Hematopoietic multipotent progenitor cell treated with erythropoietin and hydrocortisone succinate and interleukin-3 and kit ligand, for 6 days (in vitro differentiated cells): ENCODE measurements at regions not wholly inside any gene's neighbourhood (a gene's known extent, or its start where the extent isn't known, plus 50 kb on each side); places are given as distances from the start of the nearest gene placed in this dataset.
"Not testable (repeated sequence)": the region's sequence is repeated elsewhere in the genome, so short reads cannot be mapped to it uniquely, and the experiment has no call there.

ENCODE experiments used
- DNase-seq: peaks from one replicate; pipeline ENCODE4 v3.0.0-alpha.2; 2015

GRCh38 chr3:166810741-166811445, 569.2 kb downstream of the ZBBX start:
- no peak for DNase-seq

GRCh38 chr3:166809520-166809919, 570.6 kb downstream of the ZBBX start:
- DNase-seq, result no peak

- DNase-seq, result no peak
Observed at GRCh38 chr3:166788936-166789335, 591.2 kb downstream of the ZBBX start.

GRCh38 chr3:166785876-166786275, 594.2 kb downstream of the ZBBX start:
- DNase-seq, result no peak

- no peak for DNase-seq
Observed at GRCh38 chr3:166783206-166783605, 596.9 kb downstream of the ZBBX start.

- DNase-seq, result no peak
Observed at GRCh38 chr3:166764698-166765318, 615.3 kb downstream of the ZBBX start.

- DNase-seq, result no peak
Observed at GRCh38 chr3:166759736-166760513, 620.2 kb downstream of the ZBBX start.

GRCh38 chr3:166752214-166752613, 627.9 kb downstream of the ZBBX start:
- DNase-seq, result no peak

GRCh38 chr3:166743481-166744134, 636.5 kb downstream of the ZBBX start:
- no peak for DNase-seq

GRCh38 chr3:166734734-166735133, 645.4 kb downstream of the ZBBX start:
- DNase-seq, result no peak

GRCh38 chr3:166731701-166732100, 648.4 kb downstream of the ZBBX start:
- no peak for DNase-seq

GRCh38 chr3:166721466-166721865, 658.6 kb downstream of the ZBBX start:
- no peak for DNase-seq

GRCh38 chr3:166714206-166714605, 665.9 kb downstream of the ZBBX start:
- no peak for DNase-seq

- DNase-seq, result no peak
Observed at GRCh38 chr3:166713787-166714186, 666.3 kb downstream of the ZBBX start.

GRCh38 chr3:166706094-166706493, 674.0 kb downstream of the ZBBX start:
- no peak for DNase-seq

GRCh38 chr3:166697495-166697894, 682.6 kb downstream of the ZBBX start:
- DNase-seq, result no peak

GRCh38 chr3:166696103-166696502, 684.0 kb downstream of the ZBBX start:
- DNase-seq, result no peak

GRCh38 chr3:166688665-166689064, 691.4 kb downstream of the ZBBX start:
- no peak for DNase-seq

- DNase-seq, result no peak
Observed at GRCh38 chr3:166685246-166685645, 694.9 kb downstream of the ZBBX start.

GRCh38 chr3:166684077-166684476, 696.0 kb downstream of the ZBBX start:
- DNase-seq, result not testable (repeated sequence)

- no peak for DNase-seq
Observed at GRCh38 chr3:166669781-166670180, 710.3 kb downstream of the ZBBX start.

- DNase-seq, result no peak
Observed at GRCh38 chr3:166663194-166663593, 716.9 kb downstream of the ZBBX start.

- no peak for DNase-seq
Observed at GRCh38 chr3:166661621-166662020, 718.5 kb downstream of the ZBBX start.
